ENCODE measurements at regions not wholly inside any gene's neighbourhood (a gene's known extent, or its start where the extent isn't known, plus 50 kb on each side); places are given as distances from the start of the nearest gene placed in this dataset.

- H3K27me3 ChIP-seq, result no peaks in the 10 kb centered on the region
- intact Hi-C loops (cut with DNase I), result no loop called here
- no peaks in the 10 kb centered on the region for H3K36me3 ChIP-seq
- DNase-seq (no peak), ATAC-seq (no peak)
- TF ChIP-seq, protein P1, sequence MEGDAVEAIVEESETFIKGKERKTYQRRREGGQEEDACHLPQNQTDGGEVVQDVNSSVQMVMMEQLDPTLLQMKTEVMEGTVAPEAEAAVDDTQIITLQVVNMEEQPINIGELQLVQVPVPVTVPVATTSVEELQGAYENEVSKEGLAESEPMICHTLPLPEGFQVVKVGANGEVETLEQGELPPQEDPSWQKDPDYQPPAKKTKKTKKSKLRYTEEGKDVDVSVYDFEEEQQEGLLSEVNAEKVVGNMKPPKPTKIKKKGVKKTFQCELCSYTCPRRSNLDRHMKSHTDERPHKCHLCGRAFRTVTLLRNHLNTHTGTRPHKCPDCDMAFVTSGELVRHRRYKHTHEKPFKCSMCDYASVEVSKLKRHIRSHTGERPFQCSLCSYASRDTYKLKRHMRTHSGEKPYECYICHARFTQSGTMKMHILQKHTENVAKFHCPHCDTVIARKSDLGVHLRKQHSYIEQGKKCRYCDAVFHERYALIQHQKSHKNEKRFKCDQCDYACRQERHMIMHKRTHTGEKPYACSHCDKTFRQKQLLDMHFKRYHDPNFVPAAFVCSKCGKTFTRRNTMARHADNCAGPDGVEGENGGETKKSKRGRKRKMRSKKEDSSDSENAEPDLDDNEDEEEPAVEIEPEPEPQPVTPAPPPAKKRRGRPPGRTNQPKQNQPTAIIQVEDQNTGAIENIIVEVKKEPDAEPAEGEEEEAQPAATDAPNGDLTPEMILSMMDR (IDR thresholded peaks at IDR 0.05), result no peak
- no peaks in the 10 kb centered on the region for H3K4me1 ChIP-seq
- H3K4me3 ChIP-seq, result no peak overlapping the region
- H3K27ac ChIP-seq, result no peak overlapping the region
- no peaks in the 10 kb centered on the region for H3K9me3 ChIP-seq
Measured at GRCh38 chr3:168709073-168709472, 613.3 kb upstream of the GOLIM4 start.

GRCh38 chr3:168707900-168708299 is 612.2 kb upstream of the GOLIM4 start:
- no peaks in the 10 kb centered on the region for H3K9me3 ChIP-seq
- TF ChIP-seq, protein P1 (IDR thresholded peaks at IDR 0.05), result no peak
- H3K4me1 ChIP-seq, result no peaks in the 10 kb centered on the region
- intact Hi-C loops (cut with DNase I), result no loop called here
- no peak for DNase-seq
- no peak for ATAC-seq
- H3K27ac ChIP-seq, result no peak overlapping the region
- no peaks in the 10 kb centered on the region for H3K27me3 ChIP-seq
- H3K4me3 ChIP-seq, result no peak overlapping the region
- no peaks in the 10 kb centered on the region for H3K36me3 ChIP-seq

DNA sequence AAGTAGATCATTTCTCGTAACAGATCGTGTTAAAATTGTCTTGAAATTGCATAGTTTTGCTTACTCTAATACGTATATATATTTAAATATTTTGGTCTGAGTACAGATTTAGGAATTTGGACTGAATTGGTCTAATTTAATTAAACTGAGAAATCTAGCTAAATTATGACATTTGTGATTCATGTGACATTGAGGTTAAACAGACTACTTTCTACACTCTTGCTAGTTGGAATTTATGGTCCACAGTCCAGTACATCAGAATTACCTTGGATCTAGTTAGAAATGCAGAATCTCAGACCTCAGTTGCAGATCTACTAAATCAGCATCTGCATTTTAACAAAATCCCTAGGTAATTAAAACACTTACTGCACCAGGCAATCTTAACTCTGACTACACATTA is 609.7 kb upstream of the GOLIM4 start:
- no peaks in the 10 kb centered on the region for H3K36me3 ChIP-seq
- H3K27ac ChIP-seq, result no peak overlapping the region
- no peak overlapping the region for H3K4me3 ChIP-seq
- TF ChIP-seq, protein P1 (IDR thresholded peaks at IDR 0.05), result no peak
- ATAC-seq (no peak), DNase-seq (no peak)
- H3K27me3 ChIP-seq, result no peaks in the 10 kb centered on the region
- no peaks in the 10 kb centered on the region for H3K4me1 ChIP-seq
- intact Hi-C loops (cut with DNase I), result no loop called here
- no peaks in the 10 kb centered on the region for H3K9me3 ChIP-seq

- ATAC-seq (no peak), DNase-seq (no peak)
- Histone ChIP-seq H3K27ac (no peak overlapping the region), H3K4me1 (no peaks in the 10 kb centered on the region), H3K9me3 (no peaks in the 10 kb centered on the region), H3K4me3 (no peak overlapping the region), H3K36me3 (no peaks in the 10 kb centered on the region), H3K27me3 (no peaks in the 10 kb centered on the region)
- intact Hi-C loops (cut with DNase I), result no loop called here
- TF ChIP-seq, protein P1 (IDR thresholded peaks at IDR 0.05), result no peak
Measured at GRCh38 chr3:168696051-168696450, 600.3 kb upstream of the GOLIM4 start.

GRCh38 chr3:168693870-168694269 is 598.1 kb upstream of the GOLIM4 start:
- Histone ChIP-seq H3K9me3 (no peaks in the 10 kb centered on the region), H3K4me3 (no peak overlapping the region), H3K36me3 (no peaks in the 10 kb centered on the region), H3K27ac (no peak overlapping the region), H3K4me1 (no peaks in the 10 kb centered on the region), H3K27me3 (no peaks in the 10 kb centered on the region)
- intact Hi-C loops (cut with DNase I), result no loop called here
- ATAC-seq, result no peak
- no peak for DNase-seq
- TF ChIP-seq, protein P1 (IDR thresholded peaks at IDR 0.05), result no peak

DNA sequence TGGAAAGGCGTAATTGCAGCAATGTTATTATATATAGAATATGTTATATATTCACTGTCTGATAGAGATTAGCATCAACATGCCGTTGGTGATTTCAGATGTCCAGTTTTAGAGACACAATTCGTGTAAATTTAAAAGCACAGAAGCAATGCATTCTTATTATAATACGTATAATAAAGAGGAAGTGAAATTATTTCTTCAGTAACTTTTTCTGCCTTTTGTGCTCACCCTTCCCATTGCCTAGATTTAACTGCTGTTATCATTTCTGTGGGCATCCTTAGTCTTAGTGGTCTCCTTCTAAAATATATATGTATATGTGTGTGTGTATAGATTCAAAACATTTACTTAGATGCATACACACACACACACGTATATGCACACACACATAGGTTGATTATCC is 592.5 kb upstream of the GOLIM4 start:
- no peaks in the 10 kb centered on the region for H3K9me3 ChIP-seq
- no peak overlapping the region for H3K4me3 ChIP-seq
- intact Hi-C loops (cut with DNase I), result no loop called here
- TF ChIP-seq, protein P1 (IDR thresholded peaks at IDR 0.05), result no peak
- H3K27me3 ChIP-seq, result no peaks in the 10 kb centered on the region
- ATAC-seq (no peak), DNase-seq (no peak)
- H3K27ac ChIP-seq, result no peak overlapping the region
- no peaks in the 10 kb centered on the region for H3K4me1 ChIP-seq
- H3K36me3 ChIP-seq, result no peaks in the 10 kb centered on the region
